ENCODE measurements at regions not wholly inside any gene's neighbourhood (a gene's known extent, or its start where the extent isn't known, plus 50 kb on each side); places are given as distances from the start of the nearest gene placed in this dataset.

GRCh38 chr13:73216381-73216831 is 157.6 kb downstream of the KLF5 start:
- Mint-ChIP-seq H3K4me1 (no peaks in the 10 kb centered on the region), H3K27me3 (no peaks in the 10 kb centered on the region), H3K36me3 (ENCODE audit: low read depth) (no peaks in the 10 kb centered on the region), H3K4me3 (no peak overlapping the region), H3K9me3 (no peaks in the 10 kb centered on the region), H3K27ac (no peak overlapping the region)
- no peak for TF ChIP-seq CTCF (IDR thresholded peaks at IDR 0.05)
- ATAC-seq (ENCODE audit: low read depth) (no peak), DNase-seq (no peak)
- intact Hi-C loops (cut with micrococcal nuclease), result no loop called here
- POLR2A ChIA-PET, result no interaction called here
- CTCF ChIA-PET, result no interaction called here

DNA sequence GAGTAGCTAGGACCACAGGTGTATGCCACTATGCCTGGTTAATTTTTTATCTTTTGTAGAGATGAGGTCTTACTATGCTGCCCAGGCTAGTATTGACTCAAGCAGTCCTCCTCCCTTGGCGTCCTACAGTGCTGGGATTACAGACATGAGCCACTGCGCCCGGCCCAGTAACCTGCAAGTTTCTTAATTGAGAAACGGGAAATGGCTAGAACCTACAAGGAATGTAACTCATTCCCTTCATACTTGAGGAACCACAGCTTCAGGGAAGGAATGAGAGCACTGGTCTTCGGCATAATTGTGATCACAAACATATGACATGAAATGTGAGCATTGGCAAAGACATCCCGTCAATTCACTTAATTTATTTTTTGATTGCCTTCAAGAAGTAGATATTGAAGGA is 157.0 kb downstream of the KLF5 start:
- no peaks in the 10 kb centered on the region for H3K4me1 Mint-ChIP-seq
- POLR2A ChIA-PET, result no interaction called here
- intact Hi-C loops (cut with micrococcal nuclease), result no loop called here
- DNase-seq, result no peak
- no peak overlapping the region for H3K4me3 Mint-ChIP-seq
- no peaks in the 10 kb centered on the region for H3K36me3 Mint-ChIP-seq (ENCODE audit: low read depth)
- H3K9me3 Mint-ChIP-seq, result no peaks in the 10 kb centered on the region
- H3K27me3 Mint-ChIP-seq, result no peaks in the 10 kb centered on the region
- no peak overlapping the region for H3K27ac Mint-ChIP-seq
- CTCF ChIA-PET, result no interaction called here
- no peak for TF ChIP-seq CTCF (IDR thresholded peaks at IDR 0.05)
- ATAC-seq (ENCODE audit: low read depth), result no peak

GRCh38 chr13:73212482-73212881 is 153.7 kb downstream of the KLF5 start:
- Mint-ChIP-seq H3K27ac (no peak overlapping the region), H3K27me3 (no peaks in the 10 kb centered on the region), H3K4me3 (no peak overlapping the region), H3K36me3 (ENCODE audit: low read depth) (no peaks in the 10 kb centered on the region), H3K9me3 (no peaks in the 10 kb centered on the region), H3K4me1 (no peaks in the 10 kb centered on the region)
- ChIA-PET POLR2A (no interaction called here), CTCF (no interaction called here)
- ATAC-seq (ENCODE audit: low read depth) (no peak), DNase-seq (no peak)
- TF ChIP-seq CTCF (IDR thresholded peaks at IDR 0.05), result no peak
- intact Hi-C loops (cut with micrococcal nuclease), result loop anchor here (5.0 kb wide), 1 partner anchor 995 kb away; no protein-coding TSS in a partner anchor

DNA sequence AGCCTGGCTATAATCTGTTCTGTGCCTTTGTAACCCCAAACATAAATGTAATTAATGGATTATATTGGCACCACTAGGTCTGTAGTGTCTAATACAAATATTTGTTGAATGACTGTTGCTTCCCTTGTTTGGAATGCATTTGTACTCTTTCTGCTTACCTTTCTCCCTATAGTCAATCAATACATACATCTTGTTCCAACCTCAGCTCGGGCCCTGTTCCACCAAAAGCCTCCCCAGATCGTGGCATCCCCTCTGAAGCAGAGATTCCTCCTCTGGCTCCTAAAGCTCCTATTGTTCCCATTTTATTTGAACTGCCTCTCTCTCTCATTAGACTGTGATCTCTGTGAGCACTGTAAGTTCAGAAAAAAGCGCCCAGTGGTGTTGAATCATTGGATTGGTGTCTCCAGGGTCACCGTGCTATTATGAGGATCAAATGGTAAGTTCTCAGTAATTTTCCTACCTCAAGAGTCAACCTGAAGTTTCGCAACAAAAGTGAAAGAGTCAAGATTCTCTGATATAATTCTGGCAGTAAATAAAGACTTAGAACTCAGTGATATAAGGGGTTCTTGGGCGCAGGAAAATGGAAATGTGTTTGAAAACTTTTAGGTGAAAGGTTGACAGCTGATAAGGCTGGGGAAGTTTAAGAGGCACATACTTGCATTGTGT is 151.5 kb downstream of the KLF5 start:
- POLR2A ChIA-PET, result no interaction called here
- intact Hi-C loops (cut with micrococcal nuclease), result loop anchor here (5.0 kb wide), 1 partner anchor 993 kb away; no protein-coding TSS in a partner anchor
- H3K36me3 Mint-ChIP-seq (ENCODE audit: low read depth), result no peaks in the 10 kb centered on the region
- H3K9me3 Mint-ChIP-seq, result no peaks in the 10 kb centered on the region
- H3K27me3 Mint-ChIP-seq, result no peaks in the 10 kb centered on the region
- H3K27ac Mint-ChIP-seq, result no peak overlapping the region
- no peak overlapping the region for H3K4me3 Mint-ChIP-seq
- TF ChIP-seq CTCF (IDR thresholded peaks at IDR 0.05), result no peak
- CTCF ChIA-PET, result no interaction called here
- no peaks in the 10 kb centered on the region for H3K4me1 Mint-ChIP-seq
- no peak for DNase-seq
- ATAC-seq (ENCODE audit: low read depth), result no peak

DNA sequence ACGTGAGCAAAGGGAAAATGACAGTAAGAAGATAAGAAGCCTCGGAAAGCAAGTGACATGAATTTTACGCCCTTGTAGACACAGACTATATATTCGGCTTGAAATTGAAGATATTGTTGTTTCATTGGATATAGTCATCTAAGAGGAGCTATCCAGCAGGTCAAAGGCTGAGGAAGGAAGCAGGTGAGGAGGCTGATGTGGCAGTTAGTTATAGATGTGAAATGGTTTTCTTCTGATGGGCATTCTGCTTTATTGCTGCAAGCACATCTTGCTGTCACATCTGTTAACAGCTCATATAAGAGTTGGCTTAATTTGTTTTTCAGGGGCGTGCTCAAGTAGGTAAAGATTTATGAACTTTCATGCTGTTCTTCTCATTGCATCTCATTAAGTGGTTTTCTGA is 146.1 kb downstream of the KLF5 start:
- Mint-ChIP-seq H3K9me3 (no peaks in the 10 kb centered on the region), H3K27ac (no peak overlapping the region), H3K36me3 (ENCODE audit: low read depth) (no peaks in the 10 kb centered on the region), H3K4me1 (no peaks in the 10 kb centered on the region), H3K27me3 (no peaks in the 10 kb centered on the region), H3K4me3 (no peak overlapping the region)
- POLR2A ChIA-PET, result no interaction called here
- DNase-seq, result no peak
- no peak for TF ChIP-seq CTCF (IDR thresholded peaks at IDR 0.05)
- intact Hi-C loops (cut with micrococcal nuclease), result no loop called here
- no peak for ATAC-seq (ENCODE audit: low read depth)
- CTCF ChIA-PET, result no interaction called here

Measured in activated B cell treated with CpG ODN at 0.5 μM for 24 hours (primary cell).